Epithelial cell of proximal tubule (primary cell): ENCODE measurements at regions not wholly inside any gene's neighbourhood (a gene's known extent, or its start where the extent isn't known, plus 50 kb on each side); places are given as distances from the start of the nearest gene placed in this dataset.

Experiments
- DNase-seq: peaks from one replicate; pipeline ENCODE4 v3.0.0-alpha.2; 2011; ENCODE audit warnings: low read depth
- H3K4me3 ChIP-seq: 2 replicates; pipeline ENCODE4 v1.5.1; 2011; ENCODE audit warnings: low read depth, mild to moderate bottlenecking, low read length
- CTCF ChIP-seq: conservative IDR thresholded peaks from 2 replicates; pipeline ENCODE4 v1.5.1; 2012; ENCODE audit warnings: low read depth, mild to moderate bottlenecking, low read length

DNA sequence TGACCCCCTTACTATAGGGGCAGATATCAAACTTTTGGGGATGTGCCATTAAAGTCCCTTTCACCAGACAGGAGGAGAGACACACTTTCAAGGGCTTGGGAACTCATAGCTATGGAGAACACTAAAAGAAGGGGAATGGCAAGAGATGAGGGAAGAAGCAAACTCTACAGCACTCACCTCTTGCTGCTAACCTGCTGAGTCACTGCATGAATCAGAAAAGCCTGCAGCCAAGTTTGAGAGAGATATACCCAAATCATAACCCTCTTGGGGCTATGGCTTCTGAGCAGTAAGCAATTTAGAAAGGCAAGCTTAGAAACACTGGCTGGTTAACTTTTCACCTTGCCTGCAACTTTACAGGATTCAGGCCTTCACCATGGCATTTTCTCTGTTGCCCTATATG lies 1028.0 kb downstream of the UQCRFS1 start:
- DNase-seq = peak; percentile 7

GRCh38 chr19:28176193-28176592 lies 1036.8 kb downstream of the UQCRFS1 start:
- no peak overlapping the region for H3K4me3 ChIP-seq
- no peak for DNase-seq
- no peak for TF ChIP-seq CTCF

More for the DNA sequence above, 1028.0 kb downstream of the UQCRFS1 start:
- TF ChIP-seq CTCF = no peak
- no peak overlapping the region for H3K4me3 ChIP-seq

- H3K4me3 ChIP-seq = no peak overlapping the region
- peak; percentile 33 for DNase-seq
- TF ChIP-seq CTCF = no peak
Observed at GRCh38 chr19:28171983-28172382, 1041.0 kb downstream of the UQCRFS1 start.

- DNase-seq = no peak
- TF ChIP-seq CTCF = no peak
- H3K4me3 ChIP-seq = no peak overlapping the region
Observed at GRCh38 chr19:28170066-28170465, 1042.9 kb downstream of the UQCRFS1 start.

GRCh38 chr19:28169168-28169887 lies 1043.6 kb downstream of the UQCRFS1 start:
- no peak for TF ChIP-seq CTCF
- H3K4me3 ChIP-seq = no peak overlapping the region
- no peak for DNase-seq

GRCh38 chr19:28168557-28168956 lies 1044.4 kb downstream of the UQCRFS1 start:
- no peak for TF ChIP-seq CTCF
- peak; percentile 7 for DNase-seq
- H3K4me3 ChIP-seq = no peak overlapping the region

DNA sequence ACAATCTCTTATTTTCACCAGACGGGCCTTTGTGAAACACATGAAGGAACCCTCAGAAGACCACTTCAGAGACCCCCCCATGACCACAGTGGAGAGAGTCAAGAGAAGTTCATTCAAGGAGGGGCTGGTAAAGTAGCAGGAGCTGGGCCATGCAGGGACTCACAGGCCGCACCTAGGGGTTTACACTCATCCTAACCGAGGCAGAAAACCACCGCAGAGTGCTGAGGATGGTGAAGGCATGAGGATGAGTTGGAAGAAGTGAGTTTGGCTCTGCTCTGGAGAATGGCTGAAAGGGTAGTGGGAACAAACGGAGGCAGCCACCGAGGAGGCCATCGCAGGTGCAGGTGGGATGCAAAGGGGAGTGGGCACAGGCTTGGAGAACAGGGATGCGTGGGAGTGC lies 1046.9 kb downstream of the UQCRFS1 start:
- TF ChIP-seq CTCF = no peak
- no peak for DNase-seq
- no peak overlapping the region for H3K4me3 ChIP-seq
